H1 (cell line): ENCODE measurements at regions not wholly inside any gene's neighbourhood (a gene's known extent, or its start where the extent isn't known, plus 50 kb on each side); places are given as distances from the start of the nearest gene placed in this dataset.

Experiments
- CTCF ChIA-PET: fragments of 300-600 bp; sonication (Branson Sonifier 250); formaldehyde crosslinking; loops from one replicate; lab custom pipeline; 2021; ENCODE audit not compliant: partially characterized antibody; lab: Charles Lee
- POLR2A ChIA-PET: fragments of 300-600 bp; sonication (Branson Sonifier 250); formaldehyde crosslinking; loops from one replicate; lab custom pipeline; 2021; ENCODE audit warnings: inconsistent platforms; ENCODE audit not compliant: partially characterized antibody; lab: Charles Lee
- DNase-seq, 2 experiments: peaks; one replicate each; pipeline versions ENCODE4 v3.0.0 to v3.0.0-alpha.2; 2010 to 2022; ENCODE audit warnings: low spot score in 2 of 2, low read depth in 1 of 2, mixed read lengths in 1 of 2
- FAIRE-seq: peaks from 2 replicates; lab custom pipeline; 2011; peaks lifted over from hg19 to GRCh38; lab: Jason Lieb, UNC
- H2AFZ ChIP-seq: 2 replicates; pipeline ENCODE4 v1.8.1; 2012; ENCODE audit warnings: low read length, inconsistent platforms
- H2AK5ac ChIP-seq: 2 replicates; pipeline ENCODE4 v1.6.1; 2013; ENCODE audit warnings: low read depth, low read length
- H2BK120ac ChIP-seq: replicated peaks from 2 replicates; pipeline ENCODE3; 2013; ENCODE audit warnings: low read depth, low read length, inconsistent platforms
- H2BK12ac ChIP-seq: 2 replicates; pipeline ENCODE4 v1.6.1; 2013; ENCODE audit warnings: low read depth, low read length
- H2BK15ac ChIP-seq: 2 replicates; pipeline ENCODE4 v1.6.1; 2013; ENCODE audit warnings: low read length
- H2BK20ac ChIP-seq: 2 replicates; pipeline ENCODE4 v1.6.1; 2013; ENCODE audit warnings: low read length
- H2BK5ac ChIP-seq: 2 replicates; pipeline ENCODE4 v1.6.1; 2013; ENCODE audit warnings: low read depth, low read length
- H3K14ac ChIP-seq: 2 replicates; pipeline ENCODE4 v1.6.1; 2013; ENCODE audit warnings: inconsistent platforms; ENCODE audit not compliant: insufficient read length
- H3K18ac ChIP-seq: 2 replicates; pipeline ENCODE4 v1.6.1; 2013; ENCODE audit warnings: low read length; ENCODE audit errors: extremely low read depth
- H3K23ac ChIP-seq: 2 replicates; pipeline ENCODE4 v1.6.1; 2013; ENCODE audit warnings: inconsistent platforms; ENCODE audit not compliant: insufficient read length
- H3K23me2 ChIP-seq: 2 replicates; pipeline ENCODE4 v1.6.1; 2013; ENCODE audit warnings: low read depth, low read length
- H3K27ac ChIP-seq: 2 replicates; pipeline ENCODE4 v1.6.1; 2011; ENCODE audit warnings: low read depth, low read length, inconsistent platforms
- H3K27me3 ChIP-seq, 4 experiments: replicated peaks in 1 of 4; 1 replicate in 1 of 4; 2 replicates in 3 of 4; pipeline versions ENCODE4 v1.6.1 to v1.8.1; 2011 to 2013; ENCODE audit warnings: low read length in 3 of 4, mild to moderate bottlenecking in 3 of 4, inconsistent platforms in 2 of 4, mixed read lengths in 2 of 4, moderate library complexity in 1 of 4; ENCODE audit not compliant: control insufficient read depth in 3 of 4, insufficient read depth in 3 of 4; ENCODE audit errors: extremely low read depth in 1 of 4
- H3K36me3 ChIP-seq, 4 experiments: 2 replicates each; pipeline versions ENCODE4 v1.6.1 to v1.8.1; 2011 to 2013; ENCODE audit warnings: mild to moderate bottlenecking in 4 of 4, low read length in 3 of 4, moderate library complexity in 2 of 4, control low read depth in 1 of 4, inconsistent platforms in 1 of 4; ENCODE audit not compliant: insufficient read depth in 4 of 4, control insufficient read depth in 2 of 4
- H3K4ac ChIP-seq: replicated peaks from 2 replicates; pipeline ENCODE3; 2013; ENCODE audit warnings: low read length, low read depth, mixed read lengths, inconsistent platforms; ENCODE audit not compliant: insufficient read length
- H3K4me1 ChIP-seq, 4 experiments: replicated peaks in 1 of 4; 1 replicate in 1 of 4; 2 replicates in 3 of 4; pipeline versions ENCODE4 v1.6.1 to v1.8.1; 2011 to 2013; ENCODE audit warnings: low read length in 3 of 4, inconsistent platforms in 2 of 4, mixed read lengths in 1 of 4; ENCODE audit not compliant: insufficient read depth in 4 of 4, control insufficient read depth in 3 of 4
- H3K4me2 ChIP-seq, 2 experiments: 2 replicates each; pipeline versions ENCODE4 v1.6.1 to v1.8.1; 2011 to 2013; ENCODE audit warnings: low read depth in 2 of 2, low read length in 2 of 2, control low read depth in 1 of 2, inconsistent platforms in 1 of 2, mild to moderate bottlenecking in 1 of 2; ENCODE audit not compliant: insufficient read depth in 1 of 2
- H3K4me3 ChIP-seq, 4 experiments: fragments of 200-600, 300-600 bp in 1 of 4; sonication (generic), shearing (Covaris generic), sonication (Bioruptor Twin) in 1 of 4; 2 replicates each; pipeline versions ENCODE4 v1.5.1 to v1.8.1; 2011 to 2016; ENCODE audit warnings: low read length in 4 of 4, low read depth in 3 of 4, control low read depth in 2 of 4, inconsistent platforms in 2 of 4, mild to moderate bottlenecking in 2 of 4, mixed read lengths in 1 of 4, moderate library complexity in 1 of 4; ENCODE audit not compliant: insufficient read depth in 2 of 4; ENCODE audit errors: extremely low read depth in 1 of 4
- H3K56ac ChIP-seq: replicated peaks from 2 replicates; pipeline ENCODE3; 2013; ENCODE audit warnings: low read depth, mild to moderate bottlenecking, mixed read lengths, low read length, inconsistent platforms; ENCODE audit not compliant: insufficient read length
- H3K79me1 ChIP-seq: 2 replicates; pipeline ENCODE4 v1.6.1; 2013; ENCODE audit warnings: low read depth, low read length, control low read depth
- H3K79me2 ChIP-seq, 2 experiments: 2 replicates each; pipeline versions ENCODE4 v1.6.1 to v1.8.1; 2012 to 2013; ENCODE audit warnings: low read length in 2 of 2, mild to moderate bottlenecking in 2 of 2, inconsistent platforms in 1 of 2; ENCODE audit not compliant: insufficient read depth in 2 of 2, control insufficient read depth in 1 of 2
- H3K9ac ChIP-seq, 4 experiments: replicated peaks in 1 of 4; 1 replicate in 1 of 4; 2 replicates in 3 of 4; pipeline versions ENCODE4 v1.6.1 to v1.8.1; 2011 to 2013; ENCODE audit warnings: low read depth in 3 of 4, low read length in 3 of 4, control low read depth in 2 of 4, mild to moderate bottlenecking in 2 of 4, moderate library complexity in 2 of 4, inconsistent platforms in 1 of 4; ENCODE audit errors: extremely low read depth in 1 of 4
- H3K9me3 ChIP-seq, 2 experiments: 2 replicates each; pipeline versions ENCODE4 v1.6.1 to v1.8.1; 2012 to 2013; ENCODE audit warnings: mild to moderate bottlenecking in 2 of 2, moderate library complexity in 2 of 2, control low read depth in 1 of 2, inconsistent platforms in 1 of 2, low read depth in 1 of 2, low read length in 1 of 2, mixed read lengths in 1 of 2; ENCODE audit not compliant: insufficient read depth in 2 of 2
- H4K20me1 ChIP-seq, 2 experiments: replicated peaks in 1 of 2; 2 replicates each; pipeline versions ENCODE3 to v1.8.1; 2011 to 2013; ENCODE audit warnings: inconsistent platforms in 2 of 2, low read length in 2 of 2, mild to moderate bottlenecking in 1 of 2; ENCODE audit not compliant: insufficient read depth in 2 of 2, control insufficient read depth in 1 of 2
- H4K5ac ChIP-seq: 2 replicates; pipeline ENCODE4 v1.6.1; 2013; ENCODE audit warnings: low read length, low read depth, mixed read lengths, inconsistent platforms; ENCODE audit not compliant: insufficient read length
- H4K8ac ChIP-seq: 2 replicates; pipeline ENCODE4 v1.8.0; 2013; ENCODE audit warnings: mild to moderate bottlenecking, moderate library complexity, low read length, inconsistent platforms; ENCODE audit not compliant: insufficient read depth; ENCODE audit errors: extremely low read depth
- H4K91ac ChIP-seq: replicated peaks from 2 replicates; pipeline ENCODE3; 2013; ENCODE audit warnings: low read length, mixed read lengths, inconsistent platforms; ENCODE audit not compliant: insufficient read length
- ATF2 ChIP-seq: IDR thresholded peaks from 2 replicates; pipeline ENCODE4 v1.6.1; 2012; ENCODE audit warnings: low read length, inconsistent platforms
- BRCA1 ChIP-seq: IDR thresholded peaks from 2 replicates; pipeline ENCODE4 v1.6.1; 2012; ENCODE audit warnings: low read depth, low read length, improper control_type of control experiment
- CTCF ChIP-seq, 3 experiments: IDR thresholded peaks; 1 replicate in 2 of 3; 2 replicates in 1 of 3; pipeline versions ENCODE4 v1.5.1 to v1.6.1; 2011; ENCODE audit warnings: low read length in 3 of 3, mild to moderate bottlenecking in 3 of 3, inconsistent platforms in 2 of 3, low read depth in 1 of 3, moderate library complexity in 1 of 3; ENCODE audit not compliant: insufficient read depth in 1 of 3; ENCODE audit errors: control extremely low read depth in 1 of 3
- GTF2F1 ChIP-seq: IDR thresholded peaks from 2 replicates; pipeline ENCODE4 v1.6.1; 2012; ENCODE audit warnings: low read depth, low read length, improper control_type of control experiment, borderline replicate concordance
- MAFK ChIP-seq: IDR thresholded peaks from 2 replicates; pipeline ENCODE4 v1.6.1; 2012; ENCODE audit warnings: low read depth, mild to moderate bottlenecking, improper control_type of control experiment, low read length
- MAX ChIP-seq: IDR thresholded peaks from 2 replicates; pipeline ENCODE4 v1.6.1; 2012; ENCODE audit warnings: inconsistent platforms
- PHF8 ChIP-seq: fragments of 200-600 bp; sonication (generic); conservative IDR thresholded peaks from 2 replicates; pipeline ENCODE4 v1.7.1; 2012; ENCODE audit warnings: low read depth, mild to moderate bottlenecking, inconsistent platforms, low read length, moderate library complexity
- SUZ12 ChIP-seq: fragments of 200-600 bp; sonication (generic); IDR thresholded peaks from 2 replicates; pipeline ENCODE4 v1.6.1; 2012; ENCODE audit warnings: mild to moderate bottlenecking, inconsistent platforms, low read length, moderate library complexity, mixed read lengths
- WGBS, 2 experiments: shearing (Covaris generic) in 1 of 2; methylation state at CpG; one replicate each; pipeline versions ENCODE4 v1.1.6 to v1.1.7; 2013 to 2015; ENCODE audit warnings: low lambda C conversion rate in 2 of 2, mixed read lengths in 2 of 2, inconsistent platforms in 1 of 2, low coverage in 1 of 2, missing lambda C conversion rate in 1 of 2; ENCODE audit not compliant: insufficient replicate concordance in 2 of 2, insufficient coverage in 1 of 2, insufficient read length in 1 of 2; ENCODE audit errors: extremely low coverage in 1 of 2, missing lambda C conversion rate in 1 of 2; 5-methylcytosine and 5-hydroxymethylcytosine counted together

- Histone ChIP-seq H2BK120ac (no peak overlapping the region), H2BK12ac (no peak overlapping the region), H3K9me3 (0 out of 4 replicates have a peak, but pooled peaks cover 0 to 3% of the 10 kb centered on the region in 2 experiments), H3K79me1 (no peaks in the 10 kb centered on the region), H2BK15ac (no peak overlapping the region), H3K79me2 (no peaks in the 10 kb centered on the region), H3K27me3 (no peaks in the 10 kb centered on the region), H3K36me3 (no peaks in the 10 kb centered on the region), H3K4ac (no peak overlapping the region), H3K4me3 (no peak overlapping the region), H3K4me1 (no peaks in the 10 kb centered on the region), H4K20me1 (no peaks in the 10 kb centered on the region)
- 83% methylated on average over 2 of the region's 2 CpGs; no CpG with 5 or more reads in 1 of the 2 experiments for WGBS, 2 experiments
- CTCF ChIA-PET = no interaction called here
- DNase-seq = no peak
- POLR2A ChIA-PET = no interaction called here
- FAIRE-seq = no peak
- TF ChIP-seq PHF8 = no peak
- TF ChIP-seq MAX = no peak
- no peak for TF ChIP-seq ATF2
- no peak for TF ChIP-seq CTCF (IDR thresholded peaks at IDR 0.05; ENCODE audit: control extremely low read depth in 1 of 3, insufficient read depth in 1 of 3, low read depth in 1 of 3, low read length in 3 of 3)
- no peak for TF ChIP-seq BRCA1
- no peak for TF ChIP-seq GTF2F1
- no peak for TF ChIP-seq SUZ12
- no peak for TF ChIP-seq MAFK
- TF ChIP-seq, all 59 proteins: peak for 0
- Histone ChIP-seq H3K27ac (no peak overlapping the region), H2BK20ac (no peak overlapping the region), H3K23me2 (no peaks in the 10 kb centered on the region), H2BK5ac (no peak overlapping the region), H2AFZ (no peak overlapping the region), H4K8ac (no peak overlapping the region), H3K23ac (no peak overlapping the region), H3K9ac (no peak overlapping the region), H3K18ac (no peak overlapping the region), H3K4me2 (no peak overlapping the region), H3K14ac (no peak overlapping the region), H2AK5ac (no peak overlapping the region), H3K56ac (no peak overlapping the region), H4K91ac (no peak overlapping the region), H4K5ac (no peak overlapping the region)
These were observed 60.8 kb downstream of the GCNT4 start for GRCh38 chr5:74991522-74991921.
